ENCODE measurements at regions not wholly inside any gene's neighbourhood (a gene's known extent, or its start where the extent isn't known, plus 50 kb on each side); places are given as distances from the start of the nearest gene placed in this dataset.

GRCh38 chr1:55420929-55421716 is 206.0 kb upstream of the USP24 start:
- H3K4me3 Mint-ChIP-seq (ENCODE audit: unreplicated experiment): no peak overlapping the region
- H3K27me3 Mint-ChIP-seq (ENCODE audit: unreplicated experiment): no peaks in the 10 kb centered on the region
- DNase-seq: no peak
- no peaks in the 10 kb centered on the region for H3K36me3 Mint-ChIP-seq (ENCODE audit: unreplicated experiment)
- no peak overlapping the region for H3K27ac Mint-ChIP-seq (ENCODE audit: unreplicated experiment)
- no peaks in the 10 kb centered on the region for H3K9me3 Mint-ChIP-seq (ENCODE audit: unreplicated experiment)
- no peaks in the 10 kb centered on the region for H3K4me1 Mint-ChIP-seq (ENCODE audit: low read depth, unreplicated experiment)
- TF ChIP-seq CTCF (IDR thresholded peaks at IDR 0.05; ENCODE audit: partially characterized antibody, unreplicated experiment): no peak

DNA sequence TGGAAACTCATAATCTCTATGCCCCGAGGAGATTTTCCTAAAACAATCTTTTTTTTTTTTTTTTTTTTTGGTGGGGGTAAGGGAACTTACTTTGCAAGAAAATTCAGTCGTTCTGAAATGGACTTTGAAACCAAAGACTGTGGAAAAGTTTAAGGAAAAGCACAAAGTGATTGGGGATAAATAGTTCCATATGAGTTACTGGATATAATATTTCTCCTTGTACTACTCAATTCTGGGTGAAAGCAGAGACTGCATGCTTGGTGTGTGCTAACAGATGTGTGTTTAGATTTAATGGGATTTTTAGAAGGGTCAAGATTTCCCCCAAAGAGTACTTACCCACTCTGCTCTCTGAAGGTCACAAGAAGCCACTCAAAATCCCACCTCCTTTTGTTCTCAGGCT is 204.9 kb upstream of the USP24 start:
- TF ChIP-seq CTCF (IDR thresholded peaks at IDR 0.05; ENCODE audit: partially characterized antibody, unreplicated experiment): no peak
- Mint-ChIP-seq H3K36me3 (ENCODE audit: unreplicated experiment) (no peaks in the 10 kb centered on the region), H3K27ac (ENCODE audit: unreplicated experiment) (no peak overlapping the region), H3K27me3 (ENCODE audit: unreplicated experiment) (no peaks in the 10 kb centered on the region), H3K4me1 (ENCODE audit: low read depth, unreplicated experiment) (no peaks in the 10 kb centered on the region), H3K4me3 (ENCODE audit: unreplicated experiment) (no peak overlapping the region), H3K9me3 (ENCODE audit: unreplicated experiment) (no peaks in the 10 kb centered on the region)
- DNase-seq: no peak

DNA sequence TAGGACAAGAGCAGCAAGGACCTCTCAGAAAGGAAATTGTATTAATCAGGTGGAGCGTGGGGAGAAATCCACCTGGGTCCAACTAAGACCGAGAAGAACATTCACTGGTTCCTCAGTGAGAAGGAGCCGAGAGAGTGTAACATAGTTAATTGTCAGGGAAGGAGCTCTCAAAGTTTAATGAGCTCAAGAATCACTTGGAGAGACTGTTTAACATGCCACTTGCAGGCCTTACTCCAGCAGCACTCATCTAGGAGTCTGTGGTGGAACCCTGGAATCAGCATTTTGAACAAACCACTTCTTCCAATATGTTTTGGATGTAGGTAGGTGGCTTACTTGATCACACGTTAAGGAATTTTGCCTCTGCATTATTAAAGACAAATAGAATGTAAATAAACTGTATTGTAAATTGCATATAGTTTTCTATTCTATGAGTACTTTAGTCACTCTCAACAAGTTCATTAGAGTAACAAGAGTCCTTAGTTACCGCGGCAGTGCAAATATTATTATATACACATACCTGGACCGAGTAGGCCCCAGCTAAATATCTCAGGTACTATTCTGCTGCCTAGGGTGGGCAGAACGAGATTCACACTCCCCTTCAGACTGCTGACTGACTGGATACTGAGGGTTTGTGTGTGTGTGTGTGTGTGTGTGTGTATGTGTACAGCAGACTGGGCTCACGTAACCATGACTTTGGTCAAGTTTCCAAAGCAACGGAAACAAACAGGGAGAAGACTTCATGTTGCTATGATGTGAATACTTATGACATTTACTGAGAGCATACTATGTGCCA is 203.2 kb upstream of the USP24 start:
- H3K36me3 Mint-ChIP-seq (ENCODE audit: unreplicated experiment): no peaks in the 10 kb centered on the region
- no peaks in the 10 kb centered on the region for H3K27me3 Mint-ChIP-seq (ENCODE audit: unreplicated experiment)
- H3K4me3 Mint-ChIP-seq (ENCODE audit: unreplicated experiment): no peak overlapping the region
- no peaks in the 10 kb centered on the region for H3K4me1 Mint-ChIP-seq (ENCODE audit: low read depth, unreplicated experiment)
- no peaks in the 10 kb centered on the region for H3K9me3 Mint-ChIP-seq (ENCODE audit: unreplicated experiment)
- H3K27ac Mint-ChIP-seq (ENCODE audit: unreplicated experiment): no peak overlapping the region
- no peak for TF ChIP-seq CTCF (IDR thresholded peaks at IDR 0.05; ENCODE audit: partially characterized antibody, unreplicated experiment)
- DNase-seq: no peak

DNA sequence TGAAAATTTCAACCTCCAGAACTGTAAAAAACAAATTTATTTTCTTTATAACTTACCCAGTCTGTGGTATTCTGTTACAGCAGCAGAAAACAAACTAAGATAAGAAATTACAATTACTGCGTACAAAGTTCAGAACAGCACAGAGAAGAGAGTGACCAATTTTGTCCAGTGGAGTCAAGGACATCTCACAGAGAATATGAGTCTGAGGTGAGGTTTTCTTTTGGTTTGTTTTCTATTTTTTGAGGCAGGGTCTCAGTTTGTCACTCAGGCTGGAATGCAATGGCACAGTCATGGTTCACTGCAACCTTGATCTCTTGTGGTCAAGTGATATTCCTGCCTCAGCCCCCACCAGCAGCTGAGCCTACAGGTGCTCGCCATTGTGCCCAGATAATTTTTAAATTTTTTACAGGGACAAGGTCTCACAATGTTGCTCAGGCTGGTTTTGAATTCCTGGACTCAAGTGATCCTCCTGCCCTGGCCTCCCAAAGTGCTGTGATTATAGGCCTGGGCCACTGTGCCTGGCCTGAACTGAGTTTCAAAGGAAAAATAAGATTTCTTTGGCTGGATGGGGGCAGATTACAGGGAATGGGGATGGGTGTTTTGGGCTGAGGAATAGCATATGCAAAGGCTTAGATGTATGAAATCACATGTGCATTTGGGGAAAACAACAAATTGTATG is 201.1 kb upstream of the USP24 start:
- no peak overlapping the region for H3K4me3 Mint-ChIP-seq (ENCODE audit: unreplicated experiment)
- H3K4me1 Mint-ChIP-seq (ENCODE audit: low read depth, unreplicated experiment): no peaks in the 10 kb centered on the region
- no peak for DNase-seq
- H3K36me3 Mint-ChIP-seq (ENCODE audit: unreplicated experiment): no peaks in the 10 kb centered on the region
- no peaks in the 10 kb centered on the region for H3K9me3 Mint-ChIP-seq (ENCODE audit: unreplicated experiment)
- H3K27me3 Mint-ChIP-seq (ENCODE audit: unreplicated experiment): no peaks in the 10 kb centered on the region
- TF ChIP-seq CTCF (IDR thresholded peaks at IDR 0.05; ENCODE audit: partially characterized antibody, unreplicated experiment): no peak
- no peak overlapping the region for H3K27ac Mint-ChIP-seq (ENCODE audit: unreplicated experiment)

All from glutamatergic neuron (in vitro differentiated cells).